Transverse colon (tissue), 3 donors: ENCODE measurements at regions not wholly inside any gene's neighbourhood (a gene's known extent, or its start where the extent isn't known, plus 50 kb on each side); places are given as distances from the start of the nearest gene placed in this dataset.

ENCODE experiments used
- EP300 ChIP-seq: sonication (generic); formaldehyde crosslinking; IDR thresholded peaks from one replicate; pipeline ENCODE4 v1.6.1; 2017; ENCODE audit warnings: antibody characterized with exemption, low read depth
- POLR2AphosphoS5 ChIP-seq, 3 donors: sonication (generic); formaldehyde crosslinking; IDR thresholded peaks; one replicate each; pipeline ENCODE4 v1.6.1; 2016; ENCODE audit warnings: antibody characterized with exemption in 3 of 3

DNA sequence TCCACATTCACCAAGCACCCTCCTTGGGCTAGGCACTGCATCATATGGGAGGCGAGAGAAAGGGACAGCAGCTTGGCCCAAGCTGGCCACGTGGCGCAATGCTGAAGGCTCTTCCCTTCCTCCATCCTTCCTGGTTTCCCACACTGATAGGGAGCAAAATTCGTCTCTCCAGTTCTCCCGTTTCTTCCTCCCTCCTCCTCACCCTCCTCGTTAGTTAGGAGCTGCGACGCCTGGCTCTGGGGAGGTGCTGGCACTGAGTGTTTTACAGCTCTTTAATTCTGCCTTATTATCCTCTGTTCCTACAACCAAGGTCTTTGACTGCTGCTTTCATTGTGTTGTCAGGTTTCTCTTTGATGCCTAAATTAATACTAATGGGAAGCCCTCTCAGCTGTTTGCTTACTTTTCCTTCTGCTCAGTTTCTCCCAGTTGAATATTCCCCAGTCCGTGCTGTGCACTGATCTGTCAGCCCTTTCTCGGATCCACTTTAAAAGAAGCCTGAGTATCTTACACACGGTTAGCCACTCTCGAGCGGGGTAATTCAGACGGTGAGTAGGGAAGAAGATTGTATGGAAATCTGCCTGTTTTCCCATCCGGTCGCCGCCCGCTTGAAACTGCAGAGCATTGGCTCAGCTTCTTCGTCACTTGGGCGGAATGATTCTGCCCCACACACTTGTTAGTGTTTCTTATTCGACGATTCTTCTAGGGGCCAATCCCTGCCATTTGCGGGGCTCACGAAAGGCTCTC lies 56.2 kb upstream of the SMYD2 start:
- TF ChIP-seq EP300, result no peak
- TF ChIP-seq POLR2AphosphoS5 (IDR thresholded peaks at IDR 0.05), result no peak
